B cell (primary cell): ENCODE measurements at regions not wholly inside any gene's neighbourhood (a gene's known extent, or its start where the extent isn't known, plus 50 kb on each side); places are given as distances from the start of the nearest gene placed in this dataset.
"Not testable (repeated sequence)": the region's sequence is repeated elsewhere in the genome, so short reads cannot be mapped to it uniquely, and the experiment has no call there.

ENCODE experiments used
- EZH2 ChIP-seq: IDR thresholded peaks from 2 replicates; pipeline ENCODE4 v1.6.1; 2012; ENCODE audit warnings: borderline replicate concordance, low read depth, mild to moderate bottlenecking, moderate library complexity, low read length; ENCODE audit not compliant: insufficient read depth, poor library complexity, severe bottlenecking
- TF ChIP-seq, protein P1 (sequence below): fragments of 200-600 bp; IDR thresholded peaks from one replicate; pipeline ENCODE4 v1.8.0; 2022; ENCODE audit warnings: antibody characterized with exemption, mild to moderate bottlenecking

DNA sequence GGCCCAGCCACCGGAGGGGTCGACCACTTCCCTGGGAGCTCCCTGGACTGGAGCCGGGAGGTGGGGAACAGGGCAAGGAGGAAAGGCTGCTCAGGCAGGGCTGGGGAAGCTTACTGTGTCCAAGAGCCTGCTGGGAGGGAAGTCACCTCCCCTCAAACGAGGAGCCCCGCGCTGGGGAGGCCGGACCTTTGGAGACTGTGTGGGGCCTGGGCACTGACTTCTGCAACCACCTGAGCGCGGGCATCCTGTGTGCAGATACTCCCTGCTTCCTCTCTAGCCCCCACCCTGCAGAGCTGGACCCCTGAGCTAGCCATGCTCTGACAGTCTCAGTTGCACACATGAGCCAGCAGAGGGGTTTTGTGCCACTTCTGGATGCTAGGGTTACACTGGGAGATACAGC is 50.5 kb upstream of the IQSEC3 start:
- TF ChIP-seq, protein P1, sequence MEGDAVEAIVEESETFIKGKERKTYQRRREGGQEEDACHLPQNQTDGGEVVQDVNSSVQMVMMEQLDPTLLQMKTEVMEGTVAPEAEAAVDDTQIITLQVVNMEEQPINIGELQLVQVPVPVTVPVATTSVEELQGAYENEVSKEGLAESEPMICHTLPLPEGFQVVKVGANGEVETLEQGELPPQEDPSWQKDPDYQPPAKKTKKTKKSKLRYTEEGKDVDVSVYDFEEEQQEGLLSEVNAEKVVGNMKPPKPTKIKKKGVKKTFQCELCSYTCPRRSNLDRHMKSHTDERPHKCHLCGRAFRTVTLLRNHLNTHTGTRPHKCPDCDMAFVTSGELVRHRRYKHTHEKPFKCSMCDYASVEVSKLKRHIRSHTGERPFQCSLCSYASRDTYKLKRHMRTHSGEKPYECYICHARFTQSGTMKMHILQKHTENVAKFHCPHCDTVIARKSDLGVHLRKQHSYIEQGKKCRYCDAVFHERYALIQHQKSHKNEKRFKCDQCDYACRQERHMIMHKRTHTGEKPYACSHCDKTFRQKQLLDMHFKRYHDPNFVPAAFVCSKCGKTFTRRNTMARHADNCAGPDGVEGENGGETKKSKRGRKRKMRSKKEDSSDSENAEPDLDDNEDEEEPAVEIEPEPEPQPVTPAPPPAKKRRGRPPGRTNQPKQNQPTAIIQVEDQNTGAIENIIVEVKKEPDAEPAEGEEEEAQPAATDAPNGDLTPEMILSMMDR, result not testable (repeated sequence)
- not testable (repeated sequence) for TF ChIP-seq EZH2
